ENCODE measurements at regions not wholly inside any gene's neighbourhood (a gene's known extent, or its start where the extent isn't known, plus 50 kb on each side); places are given as distances from the start of the nearest gene placed in this dataset.

DNA sequence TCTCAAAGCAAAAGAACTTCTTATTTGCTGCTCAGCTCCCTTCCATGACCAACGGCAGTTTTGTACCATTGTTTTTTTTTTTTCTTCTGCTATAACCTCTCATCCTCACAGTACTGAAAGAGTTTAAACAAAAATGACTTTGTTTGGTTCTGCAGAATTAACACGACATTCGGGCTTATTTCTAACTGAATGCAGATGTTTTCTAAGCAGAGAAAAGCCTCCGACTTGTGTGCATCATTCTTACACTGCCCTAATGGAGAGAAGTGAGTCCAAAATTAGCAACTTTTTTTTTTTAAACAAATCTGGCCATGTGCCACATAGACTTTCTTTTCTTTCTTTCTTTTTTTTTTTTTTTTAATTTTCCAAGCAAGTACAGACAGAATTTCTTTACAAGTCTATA, 382.7 kb downstream of the HDGFL1 start:
- Mint-ChIP-seq H3K27me3 (no peaks in the 10 kb centered on the region), H3K4me1 (peaks cover 14 to 15% (median 14%) of the 10 kb centered on the region in 3 donors), H3K9me3 (peaks cover 0 to 2% (median 0%) of the 10 kb centered on the region in 3 donors), H3K4me3 (no peak overlapping the region), H3K27ac (no peak overlapping the region), H3K36me3 (no peaks in the 10 kb centered on the region)
- H3K27ac ChIP-seq (ENCODE audit: low read length), result no peak overlapping the region
- H3K36me3 ChIP-seq (ENCODE audit: control insufficient read depth in 2 of 2, extremely low read depth in 1 of 2, insufficient read depth in 1 of 2, low read length in 1 of 2), result no peaks in the 10 kb centered on the region
- WGBS (ENCODE audit: insufficient coverage), result no CpG with 5 or more reads among the region's 4 CpGs
- no peak for DNase-seq
- POLR2A ChIA-PET, result no interaction called here
- CTCF ChIA-PET, result no interaction called here
- no peak for ATAC-seq (replicated peaks in 1 of 4)
- peaks cover 0 to 8% of the 10 kb centered on the region in 2 experiments for H3K4me1 ChIP-seq (ENCODE audit: control insufficient read depth in 1 of 2, extremely low read depth in 1 of 2, insufficient read depth in 2 of 2, low read length in 2 of 2)
- H3K27me3 ChIP-seq (replicated peaks in 1 of 2; ENCODE audit: control insufficient read depth in 2 of 2, extremely low read depth in 1 of 2, insufficient read depth in 2 of 2, low read length in 1 of 2), result no peaks in the 10 kb centered on the region
- no peaks in the 10 kb centered on the region for H3K9me3 ChIP-seq
- H3K4me3 ChIP-seq (ENCODE audit: control insufficient read depth in 1 of 2, extremely low read depth in 1 of 2, low read length in 1 of 2), result no peak overlapping the region

GRCh38 chr6:22954749-22955385, 385.5 kb downstream of the HDGFL1 start:
- POLR2A ChIA-PET, result no interaction called here
- H3K36me3 ChIP-seq (ENCODE audit: control insufficient read depth in 2 of 2, extremely low read depth in 1 of 2, insufficient read depth in 1 of 2, low read length in 1 of 2), result no peaks in the 10 kb centered on the region
- peaks cover 3% of the 10 kb centered on the region for H3K9me3 ChIP-seq
- Mint-ChIP-seq H3K9me3 (peaks cover 2 to 12% (median 11%) of the 10 kb centered on the region in 3 donors), H3K36me3 (no peaks in the 10 kb centered on the region), H3K27ac (peak overlapping the region; percentile 2 to 75), H3K4me1 (peaks cover 22 to 31% (median 27%) of the 10 kb centered on the region in 3 donors), H3K27me3 (no peaks in the 10 kb centered on the region), H3K4me3 (peak overlapping the region; percentile 62 to 68 (median 62))
- H3K27ac ChIP-seq (ENCODE audit: low read length), result no peak overlapping the region
- WGBS (ENCODE audit: insufficient coverage), result no CpG with 5 or more reads among the region's 5 CpGs
- no peaks in the 10 kb centered on the region for H3K27me3 ChIP-seq (replicated peaks in 1 of 2; ENCODE audit: control insufficient read depth in 2 of 2, extremely low read depth in 1 of 2, insufficient read depth in 2 of 2, low read length in 1 of 2)
- H3K4me1 ChIP-seq (ENCODE audit: control insufficient read depth in 1 of 2, extremely low read depth in 1 of 2, insufficient read depth in 2 of 2, low read length in 2 of 2), result peaks cover 0 to 8% of the 10 kb centered on the region in 2 experiments
- H3K4me3 ChIP-seq (ENCODE audit: control insufficient read depth in 1 of 2, extremely low read depth in 1 of 2, low read length in 1 of 2), result no peak overlapping the region
- DNase-seq (no peak), ATAC-seq (replicated peaks in 1 of 4) (no peak)
- CTCF ChIA-PET, result no interaction called here

DNA sequence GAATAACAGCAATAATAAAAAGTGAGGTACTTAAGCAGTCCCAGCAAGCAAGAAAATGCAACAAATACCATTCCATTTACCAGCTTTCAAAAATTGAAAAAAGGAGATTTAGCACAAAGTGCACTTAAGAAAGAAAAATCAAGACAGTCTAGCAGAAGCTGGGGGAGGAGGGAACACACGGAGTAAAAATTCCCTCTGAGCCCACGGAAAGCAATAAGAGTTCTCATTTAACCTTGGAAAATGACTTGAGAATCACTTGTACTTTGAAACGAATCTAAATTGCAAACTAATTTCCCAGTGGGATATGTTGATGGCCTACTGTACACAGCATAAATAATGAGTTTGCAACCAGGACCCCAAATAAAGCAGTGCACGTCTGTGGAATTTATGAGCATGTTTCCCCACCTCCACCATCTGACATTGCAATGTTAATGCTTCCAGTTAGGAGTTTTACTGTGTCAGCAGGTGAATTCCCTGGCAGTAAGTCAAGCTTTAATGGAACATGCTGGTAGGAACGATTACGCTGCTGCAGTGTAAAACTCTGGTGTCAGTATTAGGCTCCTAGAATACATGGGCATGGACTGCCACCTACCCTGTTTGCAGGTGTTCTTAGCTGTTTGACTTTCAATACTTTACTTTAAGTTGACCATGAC, 386.8 kb downstream of the HDGFL1 start:
- Histone ChIP-seq H3K27me3 (replicated peaks in 1 of 2; ENCODE audit: control insufficient read depth in 2 of 2, extremely low read depth in 1 of 2, insufficient read depth in 2 of 2, low read length in 1 of 2) (no peaks in the 10 kb centered on the region), H3K36me3 (ENCODE audit: control insufficient read depth in 2 of 2, extremely low read depth in 1 of 2, insufficient read depth in 1 of 2, low read length in 1 of 2) (no peaks in the 10 kb centered on the region), H3K9me3 (peaks cover 3% of the 10 kb centered on the region), H3K27ac (ENCODE audit: low read length) (no peak overlapping the region), H3K4me3 (ENCODE audit: control insufficient read depth in 1 of 2, extremely low read depth in 1 of 2, low read length in 1 of 2) (no peak overlapping the region), H3K4me1 (ENCODE audit: control insufficient read depth in 1 of 2, extremely low read depth in 1 of 2, insufficient read depth in 2 of 2, low read length in 2 of 2) (peaks cover 0 to 8% of the 10 kb centered on the region in 2 experiments)
- H3K4me1 Mint-ChIP-seq, result peaks cover 22 to 31% (median 27%) of the 10 kb centered on the region in 3 donors
- DNase-seq, result no peak
- WGBS (ENCODE audit: insufficient coverage), result 47% methylated on average over 5 of the region's 6 CpGs
- no peaks in the 10 kb centered on the region for H3K27me3 Mint-ChIP-seq
- peaks cover 0 to 12% (median 11%) of the 10 kb centered on the region in 3 donors for H3K9me3 Mint-ChIP-seq
- ATAC-seq (replicated peaks in 1 of 4), result no peak
- no peaks in the 10 kb centered on the region for H3K36me3 Mint-ChIP-seq
- CTCF ChIA-PET, result no interaction called here
- H3K4me3 Mint-ChIP-seq, result no peak overlapping the region
- POLR2A ChIA-PET, result no interaction called here
- H3K27ac Mint-ChIP-seq, result peak overlapping the region in 1 of 2 donors; percentile 35

DNA sequence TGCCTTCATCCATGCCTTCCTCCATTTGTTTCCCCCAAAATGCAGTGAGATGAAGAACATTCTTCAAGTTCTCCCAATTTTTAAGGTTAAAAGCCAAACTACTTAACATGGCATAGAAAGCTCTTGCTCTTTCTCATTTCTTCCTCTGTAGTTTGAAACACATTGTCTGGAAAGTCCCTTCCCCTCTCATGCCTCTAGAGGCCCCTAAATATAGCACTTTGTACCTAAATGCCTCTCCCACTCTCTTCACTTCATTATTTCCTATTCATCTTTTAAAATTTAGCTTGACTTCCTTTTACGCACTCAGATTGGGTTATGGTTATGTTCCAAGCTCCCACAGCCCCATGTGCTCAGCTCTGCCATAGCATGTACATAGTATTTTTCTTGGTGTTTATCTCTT, 389.3 kb downstream of the HDGFL1 start:
- ATAC-seq (replicated peaks in 1 of 4), result no peak
- WGBS (ENCODE audit: insufficient coverage), result no CpG with 5 or more reads among the region's 1 CpG
- no peaks in the 10 kb centered on the region for H3K36me3 Mint-ChIP-seq

GRCh38 chr6:22959571-22959970, 390.2 kb downstream of the HDGFL1 start:
- no peak overlapping the region for H3K4me3 ChIP-seq (ENCODE audit: control insufficient read depth in 1 of 2, extremely low read depth in 1 of 2, low read length in 1 of 2)
- peaks cover 24 to 28% (median 24%) of the 10 kb centered on the region in 3 donors for H3K4me1 Mint-ChIP-seq

More for the DNA sequence above, 389.3 kb downstream of the HDGFL1 start:
- H3K9me3 ChIP-seq, result peaks cover 3% of the 10 kb centered on the region
- no peak overlapping the region for H3K4me3 ChIP-seq (ENCODE audit: control insufficient read depth in 1 of 2, extremely low read depth in 1 of 2, low read length in 1 of 2)
- ChIA-PET POLR2A (no interaction called here), CTCF (no interaction called here)
- H3K9me3 Mint-ChIP-seq, result peaks cover 0 to 12% (median 11%) of the 10 kb centered on the region in 3 donors
- H3K27ac ChIP-seq (ENCODE audit: low read length), result no peak overlapping the region
- H3K27me3 ChIP-seq (replicated peaks in 1 of 2; ENCODE audit: control insufficient read depth in 2 of 2, extremely low read depth in 1 of 2, insufficient read depth in 2 of 2, low read length in 1 of 2), result no peaks in the 10 kb centered on the region
- H3K4me1 ChIP-seq (ENCODE audit: control insufficient read depth in 1 of 2, extremely low read depth in 1 of 2, insufficient read depth in 2 of 2, low read length in 2 of 2), result peaks cover 0 to 8% of the 10 kb centered on the region in 2 experiments
- peaks cover 22 to 31% (median 27%) of the 10 kb centered on the region in 3 donors for H3K4me1 Mint-ChIP-seq
- H3K36me3 ChIP-seq (ENCODE audit: control insufficient read depth in 2 of 2, extremely low read depth in 1 of 2, insufficient read depth in 1 of 2, low read length in 1 of 2), result no peaks in the 10 kb centered on the region
- H3K27ac Mint-ChIP-seq, result no peak overlapping the region
- peaks cover 0 to 3% of the 10 kb centered on the region in 2 donors for H3K27me3 Mint-ChIP-seq
- no peak for DNase-seq
- H3K4me3 Mint-ChIP-seq, result no peak overlapping the region

GRCh38 chr6:22964334-22964733, 395.0 kb downstream of the HDGFL1 start:
- Mint-ChIP-seq H3K9me3 (peaks cover 4% of the 10 kb centered on the region in 3 donors), H3K27ac (no peak overlapping the region), H3K27me3 (peaks cover 0 to 3% of the 10 kb centered on the region in 2 donors), H3K4me3 (no peak overlapping the region), H3K36me3 (no peaks in the 10 kb centered on the region), H3K4me1 (peaks cover 0 to 4% (median 3%) of the 10 kb centered on the region in 3 donors)
- no peak overlapping the region for H3K4me3 ChIP-seq (ENCODE audit: control insufficient read depth in 1 of 2, extremely low read depth in 1 of 2, low read length in 1 of 2)
- no peaks in the 10 kb centered on the region for H3K27me3 ChIP-seq (replicated peaks in 1 of 2; ENCODE audit: control insufficient read depth in 2 of 2, extremely low read depth in 1 of 2, insufficient read depth in 2 of 2, low read length in 1 of 2)
- WGBS (ENCODE audit: insufficient coverage), result no CpG with 5 or more reads among the region's 2 CpGs
- no peak overlapping the region for H3K27ac ChIP-seq (ENCODE audit: low read length)
- no peaks in the 10 kb centered on the region for H3K9me3 ChIP-seq
- ChIA-PET CTCF (no interaction called here), POLR2A (no interaction called here)
- DNase-seq (no peak), ATAC-seq (replicated peaks in 1 of 4) (no peak)
- H3K4me1 ChIP-seq (ENCODE audit: control insufficient read depth in 1 of 2, extremely low read depth in 1 of 2, insufficient read depth in 2 of 2, low read length in 2 of 2), result peaks cover 0 to 10% of the 10 kb centered on the region in 2 experiments
- H3K36me3 ChIP-seq (ENCODE audit: control insufficient read depth in 2 of 2, extremely low read depth in 1 of 2, insufficient read depth in 1 of 2, low read length in 1 of 2), result no peaks in the 10 kb centered on the region

More at GRCh38 chr6:22959571-22959970, 390.2 kb downstream of the HDGFL1 start:
- WGBS (ENCODE audit: insufficient coverage), result no CpG with 5 or more reads among the region's 2 CpGs
- Mint-ChIP-seq H3K27ac (no peak overlapping the region), H3K36me3 (no peaks in the 10 kb centered on the region), H3K27me3 (peaks cover 0 to 3% of the 10 kb centered on the region in 2 donors), H3K9me3 (peaks cover 0 to 12% (median 11%) of the 10 kb centered on the region in 3 donors), H3K4me3 (no peak overlapping the region)
- ATAC-seq (replicated peaks in 1 of 4), result no peak
- Histone ChIP-seq H3K27ac (ENCODE audit: low read length) (no peak overlapping the region), H3K9me3 (peaks cover 3% of the 10 kb centered on the region), H3K4me1 (ENCODE audit: control insufficient read depth in 1 of 2, extremely low read depth in 1 of 2, insufficient read depth in 2 of 2, low read length in 2 of 2) (peaks cover 0 to 15% of the 10 kb centered on the region in 2 experiments), H3K27me3 (replicated peaks in 1 of 2; ENCODE audit: control insufficient read depth in 2 of 2, extremely low read depth in 1 of 2, insufficient read depth in 2 of 2, low read length in 1 of 2) (no peaks in the 10 kb centered on the region), H3K36me3 (ENCODE audit: control insufficient read depth in 2 of 2, extremely low read depth in 1 of 2, insufficient read depth in 1 of 2, low read length in 1 of 2) (no peaks in the 10 kb centered on the region)
- DNase-seq, result no peak
- ChIA-PET POLR2A (no interaction called here), CTCF (no interaction called here)

All from T-cell (primary cell).